CD1c-positive myeloid dendritic cell (primary cell): ENCODE measurements at regions not wholly inside any gene's neighbourhood (a gene's known extent, or its start where the extent isn't known, plus 50 kb on each side); places are given as distances from the start of the nearest gene placed in this dataset.

Experiments used
- DNase-seq: peaks from one replicate; pipeline ENCODE4 v3.0.0-alpha.2; 2016; ENCODE audit errors: extremely low spot score

GRCh38 chr3:6568999-6569493 lies 291.9 kb upstream of the GRM7 start:
- no peak for DNase-seq

- DNase-seq = no peak
Measured at GRCh38 chr3:6571448-6571847, 289.5 kb upstream of the GRM7 start.

DNA sequence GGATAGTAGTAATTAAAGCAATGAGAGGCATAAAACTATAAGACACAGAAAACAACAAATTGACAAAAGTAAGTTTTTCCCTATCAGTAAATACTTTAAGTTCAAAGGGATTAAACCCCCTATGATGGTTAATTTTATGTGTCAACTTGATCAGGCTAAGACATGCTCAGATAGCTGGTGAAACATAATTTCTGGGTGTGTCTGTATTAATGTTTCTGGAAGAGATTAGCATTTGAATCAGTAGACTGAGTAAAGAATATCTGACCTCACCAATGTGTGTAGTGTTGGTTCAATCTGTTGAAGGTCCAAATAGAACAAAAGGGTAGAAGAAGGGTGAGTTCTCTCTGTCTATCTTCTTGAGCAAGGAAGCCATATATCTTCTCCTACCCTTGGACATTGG lies 283.3 kb upstream of the GRM7 start:
- DNase-seq = no peak

GRCh38 chr3:6578526-6578925 lies 282.4 kb upstream of the GRM7 start:
- DNase-seq = no peak

DNA sequence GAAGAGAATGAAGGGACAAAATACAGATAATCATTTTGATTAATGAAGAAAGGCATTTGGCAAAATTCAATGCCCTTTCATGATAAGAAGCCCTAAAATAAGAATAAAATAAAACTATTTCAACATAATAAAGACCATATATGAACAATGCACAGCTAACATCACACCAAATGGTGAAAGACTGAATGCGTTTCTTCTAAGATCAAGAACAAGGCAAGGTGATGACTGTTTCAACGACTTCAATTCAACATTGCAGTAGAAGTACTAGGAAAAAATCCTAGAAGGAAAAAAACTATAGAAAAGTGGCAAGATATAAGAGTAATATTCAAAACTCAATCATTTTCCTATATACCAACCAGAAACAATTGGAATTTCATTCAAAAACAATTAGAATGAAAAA lies 280.1 kb upstream of the GRM7 start:
- DNase-seq = no peak

DNA sequence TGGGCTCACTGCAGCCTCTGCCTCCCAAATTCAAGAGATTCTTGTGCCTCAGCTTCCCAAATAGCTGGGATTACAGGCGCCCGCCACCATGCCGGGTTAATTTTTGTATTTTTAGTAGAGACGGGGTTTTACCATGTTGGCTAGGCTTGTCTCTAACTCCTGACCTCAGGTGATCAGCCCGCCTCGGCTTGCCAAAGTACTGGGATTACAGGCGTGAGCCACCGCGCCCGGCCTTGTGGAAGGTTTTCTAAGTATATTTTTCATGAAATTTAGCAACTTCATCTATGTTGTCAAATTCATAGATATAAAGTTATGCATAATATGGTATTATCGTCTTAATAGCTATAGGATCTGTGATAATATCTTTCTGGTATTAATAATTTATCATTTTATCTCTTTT lies 275.6 kb upstream of the GRM7 start:
- no peak for DNase-seq

DNA sequence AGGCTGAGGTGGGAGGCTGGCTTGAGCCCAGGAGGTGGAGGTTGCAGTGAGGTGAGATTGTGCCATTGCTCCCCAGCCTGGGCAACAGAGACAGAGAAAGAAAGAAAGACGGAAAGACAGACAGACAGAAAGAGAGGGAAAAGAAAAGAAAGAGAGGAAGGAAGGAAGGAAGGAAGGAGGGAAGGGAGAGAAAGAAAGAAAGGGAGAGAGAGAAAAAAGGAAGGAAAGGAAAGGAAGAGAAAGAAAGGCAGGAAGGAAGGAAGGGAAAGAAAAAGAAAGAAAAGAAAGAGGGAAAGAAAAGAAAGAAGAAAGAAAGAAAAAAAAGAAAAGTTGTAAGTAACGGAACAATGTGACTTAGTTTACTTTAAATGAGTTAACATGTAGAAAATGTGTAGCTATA lies 260.7 kb upstream of the GRM7 start:
- no peak for DNase-seq

DNA sequence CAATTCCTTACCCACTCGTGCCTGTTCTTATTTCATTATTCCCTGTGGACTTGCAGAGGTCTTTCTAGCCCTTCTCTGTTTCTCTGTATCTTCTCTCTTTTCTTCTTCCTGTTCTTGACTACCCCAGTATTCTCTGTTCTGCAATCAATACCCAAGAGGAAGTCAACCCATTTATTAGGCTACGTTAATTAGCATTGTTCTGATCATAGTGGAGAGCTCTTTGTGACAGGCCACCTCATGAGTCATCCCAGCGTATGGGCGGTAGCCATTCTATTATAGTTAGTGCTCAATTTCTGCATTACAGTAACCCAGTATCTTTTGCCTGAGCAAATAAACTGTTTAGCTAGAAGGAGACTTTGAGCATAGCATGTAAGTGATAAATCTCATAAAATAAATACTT lies 259.5 kb upstream of the GRM7 start:
- no peak for DNase-seq

GRCh38 chr3:6602329-6602728 lies 258.6 kb upstream of the GRM7 start:
- no peak for DNase-seq

DNA sequence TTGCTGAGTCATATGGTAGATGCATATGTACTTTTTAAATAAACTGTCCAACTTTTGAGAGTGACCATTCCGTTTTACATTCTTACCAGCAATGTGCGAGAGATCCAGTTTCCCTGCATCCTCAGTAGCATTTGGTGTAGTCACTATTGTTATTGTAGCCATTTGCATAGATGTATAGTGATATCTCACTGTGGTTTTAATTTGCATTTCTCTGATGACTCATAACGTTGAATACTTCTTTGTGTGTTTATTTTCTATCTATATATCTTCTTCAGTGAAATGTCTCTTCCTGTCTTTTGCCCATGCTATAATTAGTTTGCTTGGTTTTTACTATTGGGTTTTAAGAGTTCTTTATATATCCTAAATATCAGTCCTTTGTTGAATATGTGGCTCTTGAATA lies 255.7 kb upstream of the GRM7 start:
- DNase-seq = no peak

DNA sequence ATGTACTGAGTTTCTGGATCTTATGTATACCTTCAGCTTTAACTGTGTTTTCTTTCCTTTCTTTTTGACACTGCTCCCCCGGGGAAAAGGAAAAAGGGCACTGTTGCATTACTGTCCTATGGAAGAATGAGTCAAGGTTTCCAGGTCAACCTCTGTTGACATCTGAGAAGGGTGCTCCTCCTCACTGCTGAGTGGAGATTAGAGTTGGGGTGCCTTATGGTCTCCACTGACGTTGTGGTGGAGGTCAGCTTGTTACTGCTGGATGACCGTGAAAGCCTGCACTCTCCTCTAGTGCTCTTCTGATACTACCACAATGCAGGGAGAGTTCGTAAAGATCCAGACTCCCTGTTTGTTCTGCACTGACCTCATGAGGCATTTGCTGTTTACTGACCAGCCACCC lies 252.1 kb upstream of the GRM7 start:
- no peak for DNase-seq

- no peak for DNase-seq
Measured at GRCh38 chr3:6612034-6612616, 248.8 kb upstream of the GRM7 start.

GRCh38 chr3:6622260-6622659 lies 238.7 kb upstream of the GRM7 start:
- no peak for DNase-seq

GRCh38 chr3:6622712-6623111 lies 238.2 kb upstream of the GRM7 start:
- no peak for DNase-seq

DNA sequence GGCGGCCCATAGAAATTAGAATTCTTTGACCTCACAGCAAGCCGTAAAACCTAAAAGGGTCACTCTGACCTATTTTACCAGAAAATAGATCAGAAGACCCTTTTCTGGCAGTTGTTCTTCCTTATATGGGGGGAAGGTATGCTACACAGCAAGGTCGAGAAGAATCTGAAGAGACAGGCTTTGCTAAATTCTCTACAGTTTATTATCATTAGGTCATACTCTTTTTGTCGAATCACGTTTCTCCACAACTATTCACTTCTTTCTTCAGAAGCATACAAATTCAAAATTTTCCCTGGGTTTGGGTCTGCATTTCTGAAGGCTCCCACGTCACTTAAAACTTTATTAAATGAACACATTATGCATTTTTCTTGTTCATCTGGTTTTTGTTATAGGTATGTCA lies 229.5 kb upstream of the GRM7 start:
- no peak for DNase-seq

DNA sequence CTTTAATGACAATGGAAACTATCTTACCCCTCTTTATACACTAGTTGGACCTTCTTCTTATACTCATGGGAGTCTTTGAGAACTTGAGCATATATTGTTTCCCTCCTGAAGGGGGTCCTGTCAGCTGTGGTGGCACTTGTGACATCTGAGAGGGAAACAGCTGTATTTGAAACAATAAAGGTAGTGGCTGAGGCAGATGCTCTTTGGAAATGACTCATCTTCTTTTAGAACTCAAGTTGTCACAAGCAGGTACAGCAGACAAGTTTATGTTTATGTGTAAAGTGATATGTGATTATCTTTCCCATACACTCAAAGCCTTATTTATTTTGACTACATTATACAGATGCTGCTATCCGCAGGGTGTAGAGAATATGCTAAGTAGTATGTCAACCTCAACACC lies 220.0 kb upstream of the GRM7 start:
- no peak for DNase-seq

DNA sequence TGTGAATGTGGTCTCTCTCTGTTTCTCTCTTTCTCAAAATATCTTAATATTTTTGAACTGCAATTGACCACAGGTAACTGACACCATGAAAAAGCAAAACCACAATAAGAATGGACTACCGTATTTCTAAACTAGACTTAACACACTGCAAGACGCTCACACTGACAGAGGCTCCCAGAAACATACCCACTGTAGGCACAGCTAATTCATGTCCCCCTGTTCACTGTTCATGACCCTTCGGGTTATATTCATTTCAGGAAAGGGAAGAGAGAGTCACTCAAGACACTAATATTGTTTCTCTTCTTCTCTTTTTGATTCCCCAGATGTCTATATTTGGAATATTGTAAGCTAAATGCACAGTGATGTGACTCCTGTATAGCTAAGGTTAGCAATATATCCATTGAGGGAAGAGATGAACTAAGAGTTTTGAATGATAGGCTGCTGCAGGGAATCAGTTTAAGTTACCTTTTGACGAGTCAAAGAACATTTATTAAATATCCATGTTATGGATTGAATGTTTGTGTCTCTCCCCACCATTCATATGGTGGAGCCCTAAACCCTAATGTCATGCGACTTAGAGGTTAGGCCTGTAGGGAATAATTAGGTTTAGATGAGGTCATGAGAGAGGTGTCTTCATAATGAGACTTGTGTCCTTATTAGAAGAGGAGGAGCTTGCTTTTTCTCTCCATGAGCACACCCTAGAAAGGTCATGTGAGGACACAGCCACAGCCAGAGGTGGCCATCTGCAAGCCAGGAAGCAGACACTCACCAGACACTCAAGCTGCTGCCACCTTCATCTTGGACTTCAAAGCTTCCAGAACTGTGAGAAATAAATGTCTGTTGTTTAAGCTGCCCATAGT lies 216.6 kb upstream of the GRM7 start:
- DNase-seq = no peak

GRCh38 chr3:6654670-6655069 lies 206.2 kb upstream of the GRM7 start:
- no peak for DNase-seq

DNA sequence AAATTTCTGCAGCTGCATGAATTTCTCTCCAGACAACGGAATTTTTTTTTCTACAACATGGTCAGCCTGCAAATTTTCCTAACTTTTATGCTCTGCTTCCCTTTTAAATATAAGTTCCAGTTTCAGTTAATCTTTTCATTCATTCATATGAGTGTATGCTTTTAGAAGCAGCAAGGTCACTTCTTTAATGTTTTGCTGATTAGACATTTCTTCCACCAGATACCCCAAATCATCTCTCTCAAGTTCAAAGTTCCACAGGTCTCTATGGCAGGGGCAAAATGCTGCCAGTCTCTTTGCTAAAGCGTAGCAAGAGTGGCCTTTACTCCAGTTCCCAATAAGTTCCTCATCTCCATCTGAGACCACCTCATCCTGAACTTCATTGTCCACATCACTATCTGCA lies 205.6 kb upstream of the GRM7 start:
- no peak for DNase-seq

GRCh38 chr3:6657591-6657990 lies 203.3 kb upstream of the GRM7 start:
- DNase-seq = no peak

DNA sequence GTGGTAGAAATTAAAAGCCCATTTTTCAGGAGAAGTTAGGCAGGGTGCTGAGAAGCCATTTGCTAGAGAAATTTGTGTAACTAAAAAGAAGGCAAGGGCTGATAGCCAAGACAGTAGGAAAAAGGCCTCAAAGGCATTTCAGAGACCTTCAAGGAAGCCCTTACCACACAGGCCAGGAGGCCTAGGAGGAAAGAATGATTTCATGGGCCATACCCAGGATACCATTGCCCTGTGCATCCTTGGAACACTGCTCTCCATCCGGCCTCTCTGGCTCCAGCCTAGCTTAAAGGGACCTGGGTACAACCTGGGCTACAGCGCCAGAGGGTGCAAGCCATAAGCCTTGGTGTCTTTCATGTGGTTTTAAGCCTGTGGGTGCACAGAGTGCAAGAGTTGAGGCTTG lies 193.6 kb upstream of the GRM7 start:
- no peak for DNase-seq

DNA sequence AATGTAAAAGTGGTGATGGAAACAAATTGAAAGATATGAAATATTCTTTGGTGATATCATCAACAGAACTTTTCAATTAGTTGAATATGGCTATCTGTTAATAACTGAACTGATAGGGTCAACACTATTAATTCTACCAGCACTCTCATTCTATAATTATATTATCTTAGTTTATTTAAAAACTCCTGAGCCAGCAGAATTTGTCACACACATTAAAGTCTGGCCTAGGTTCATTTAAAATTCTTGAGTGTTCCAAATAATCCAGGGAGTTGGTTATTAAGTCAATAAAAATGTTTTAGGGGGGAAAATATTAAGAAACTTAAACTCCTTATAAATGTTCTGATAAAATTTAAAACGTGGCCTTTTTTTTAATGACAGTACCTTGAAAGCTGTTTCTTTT lies 189.6 kb upstream of the GRM7 start:
- DNase-seq = no peak

DNA sequence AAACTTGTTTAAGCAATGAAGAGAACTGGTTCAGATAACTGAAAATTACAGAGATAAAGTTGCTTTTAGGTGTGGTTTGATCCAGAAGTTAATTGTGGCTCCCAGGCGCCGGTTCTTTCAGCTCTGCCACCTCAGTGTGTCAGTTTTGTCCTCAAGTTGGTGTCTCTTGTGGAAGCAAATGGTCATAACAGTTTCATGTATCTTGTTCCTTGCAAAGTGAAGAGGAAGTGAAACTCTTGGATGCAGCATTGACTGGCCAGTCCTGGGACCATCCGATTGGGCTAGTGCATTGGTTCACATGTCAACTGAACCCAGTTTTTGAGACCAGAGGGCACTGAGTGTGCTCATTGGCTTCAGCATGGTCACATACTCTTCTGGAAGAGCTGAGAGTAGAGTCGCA lies 181.4 kb upstream of the GRM7 start:
- no peak for DNase-seq
